Dendritic cell treated with granulocyte-macrophage colony-stimulating factor and Interleukin-4, amounts not matched to agents 40 ng/mL and 50 ng/mL, for 4 days (primary cell): ENCODE measurements at regions not wholly inside any gene's neighbourhood (a gene's known extent, or its start where the extent isn't known, plus 50 kb on each side); places are given as distances from the start of the nearest gene placed in this dataset.
"Not testable (repeated sequence)": the region's sequence is repeated elsewhere in the genome, so short reads cannot be mapped to it uniquely, and the experiment has no call there.

Experiments used
- H3K27ac Mint-ChIP-seq: one replicate; pipeline ENCODE4 v1.8.0; 2022; ENCODE audit warnings: mild to moderate bottlenecking, mixed read lengths
- H3K27me3 Mint-ChIP-seq: one replicate; pipeline ENCODE4 v1.8.0; 2022; ENCODE audit warnings: mild to moderate bottlenecking, mixed read lengths
- H3K36me3 Mint-ChIP-seq: one replicate; pipeline ENCODE4 v1.8.0; 2022; ENCODE audit warnings: low read depth, mixed read lengths
- H3K4me1 Mint-ChIP-seq: one replicate; pipeline ENCODE4 v1.8.0; 2022; ENCODE audit warnings: low read depth, mixed read lengths
- H3K4me3 Mint-ChIP-seq: one replicate; pipeline ENCODE4 v1.8.0; 2022; ENCODE audit warnings: mild to moderate bottlenecking, moderate library complexity, mixed read lengths
- H3K9me3 Mint-ChIP-seq: one replicate; pipeline ENCODE4 v1.8.0; 2022; ENCODE audit warnings: mixed read lengths
- intact Hi-C: fragments of 100-400 bp; cut with micrococcal nuclease; formaldehyde crosslinking; loops from one replicate; pipeline ENCODE4 v1.15.0; 2022

- no peak overlapping the region for H3K27ac Mint-ChIP-seq
- H3K36me3 Mint-ChIP-seq = no peaks in the 10 kb centered on the region
- intact Hi-C loops = no loop called here
- no peaks in the 10 kb centered on the region for H3K9me3 Mint-ChIP-seq
- no peak overlapping the region for H3K4me3 Mint-ChIP-seq
- no peaks in the 10 kb centered on the region for H3K4me1 Mint-ChIP-seq
- H3K27me3 Mint-ChIP-seq = no peaks in the 10 kb centered on the region
These were observed 183.5 kb upstream of the GCFC2 start for GRCh38 chr2:75894170-75894569.

DNA sequence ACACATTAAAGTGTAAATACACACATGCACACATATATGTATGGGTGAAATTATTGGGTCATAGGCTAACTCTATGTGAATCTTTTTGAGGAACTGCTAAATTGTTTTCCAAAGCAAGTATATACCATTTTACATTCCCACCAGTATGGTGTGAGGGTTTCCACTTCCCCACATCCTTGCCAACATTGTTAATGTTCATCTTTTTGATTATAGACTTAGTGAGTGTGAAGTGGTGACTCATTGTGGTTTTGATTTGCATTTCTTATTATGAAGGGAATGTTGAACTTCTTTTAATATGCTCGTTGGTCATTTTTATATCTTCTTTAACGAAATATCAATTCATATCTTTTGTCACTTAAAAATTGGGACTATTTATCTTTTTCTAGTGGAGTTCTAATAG, 181.8 kb upstream of the GCFC2 start:
- no peaks in the 10 kb centered on the region for H3K36me3 Mint-ChIP-seq

DNA sequence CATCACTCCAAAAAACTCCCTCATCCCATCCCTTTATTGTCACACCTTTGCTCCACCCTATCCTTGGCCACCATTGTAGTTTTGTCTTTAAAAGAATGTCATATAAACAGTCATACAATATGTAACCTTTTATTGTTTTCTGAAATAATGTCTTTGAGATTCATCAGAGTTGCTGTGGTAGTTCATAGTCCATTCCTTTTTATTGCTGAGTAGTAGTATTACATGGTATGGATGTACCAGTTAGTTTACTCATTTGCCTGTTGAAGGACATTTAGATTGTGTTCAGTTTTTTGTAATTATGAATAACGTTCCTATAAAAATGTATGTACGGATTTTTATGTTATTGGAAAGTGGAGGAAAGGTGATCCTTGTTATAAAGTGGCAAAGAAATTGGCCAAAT, 171.8 kb upstream of the GCFC2 start:
- no peak overlapping the region for H3K27ac Mint-ChIP-seq
- peaks cover 14% of the 10 kb centered on the region for H3K9me3 Mint-ChIP-seq
- no peaks in the 10 kb centered on the region for H3K36me3 Mint-ChIP-seq
- H3K4me1 Mint-ChIP-seq = no peaks in the 10 kb centered on the region
- H3K4me3 Mint-ChIP-seq = no peak overlapping the region
- intact Hi-C loops = no loop called here
- no peaks in the 10 kb centered on the region for H3K27me3 Mint-ChIP-seq

More for the DNA sequence above, 181.8 kb upstream of the GCFC2 start:
- no peak overlapping the region for H3K4me3 Mint-ChIP-seq
- intact Hi-C loops = no loop called here
- no peaks in the 10 kb centered on the region for H3K27me3 Mint-ChIP-seq
- no peaks in the 10 kb centered on the region for H3K4me1 Mint-ChIP-seq
- no peak overlapping the region for H3K27ac Mint-ChIP-seq
- no peaks in the 10 kb centered on the region for H3K9me3 Mint-ChIP-seq

DNA sequence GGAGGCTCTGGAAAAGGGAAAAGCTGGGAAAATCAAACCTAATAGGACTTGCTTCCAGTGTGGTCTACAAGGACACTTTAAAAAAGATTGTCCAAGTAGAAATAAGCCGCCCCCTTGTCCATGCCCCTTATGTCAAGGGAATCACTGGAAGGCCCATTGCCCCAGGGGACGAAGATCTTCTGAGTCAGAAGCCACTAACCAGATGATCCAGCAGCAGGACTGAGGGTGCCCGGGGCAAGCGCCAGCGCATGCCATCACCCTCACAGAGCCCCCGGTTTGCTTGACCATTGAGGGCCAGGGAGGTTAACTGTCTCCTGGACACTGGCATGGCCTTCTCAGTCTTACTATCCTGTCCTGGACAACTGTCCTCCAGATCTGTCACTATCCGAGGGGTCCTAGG, 164.9 kb upstream of the GCFC2 start:
- H3K27me3 Mint-ChIP-seq, H3K36me3 Mint-ChIP-seq, H3K27ac Mint-ChIP-seq, H3K4me3 Mint-ChIP-seq, H3K4me1 Mint-ChIP-seq, intact Hi-C loops: not testable (repeated sequence)
- peaks cover 23% of the 10 kb centered on the region for H3K9me3 Mint-ChIP-seq

GRCh38 chr2:75871762-75872614, 161.3 kb upstream of the GCFC2 start:
- H3K4me3 Mint-ChIP-seq, H3K4me1 Mint-ChIP-seq, H3K36me3 Mint-ChIP-seq, intact Hi-C loops, H3K9me3 Mint-ChIP-seq, H3K27ac Mint-ChIP-seq, H3K27me3 Mint-ChIP-seq: not testable (repeated sequence)

GRCh38 chr2:75870651-75871137, 160.0 kb upstream of the GCFC2 start:
- H3K4me3 Mint-ChIP-seq = no peak overlapping the region
- peaks cover 9% of the 10 kb centered on the region for H3K9me3 Mint-ChIP-seq
- no peaks in the 10 kb centered on the region for H3K27me3 Mint-ChIP-seq
- H3K36me3 Mint-ChIP-seq = no peaks in the 10 kb centered on the region
- H3K27ac Mint-ChIP-seq = no peak overlapping the region
- no peaks in the 10 kb centered on the region for H3K4me1 Mint-ChIP-seq
- intact Hi-C loops = no loop called here

- Mint-ChIP-seq H3K9me3 (peaks cover 9% of the 10 kb centered on the region), H3K4me3 (no peak overlapping the region), H3K36me3 (no peaks in the 10 kb centered on the region), H3K4me1 (no peaks in the 10 kb centered on the region), H3K27me3 (no peaks in the 10 kb centered on the region), H3K27ac (no peak overlapping the region)
- intact Hi-C loops = no loop called here
These were observed 159.4 kb upstream of the GCFC2 start for GRCh38 chr2:75870133-75870532.

DNA sequence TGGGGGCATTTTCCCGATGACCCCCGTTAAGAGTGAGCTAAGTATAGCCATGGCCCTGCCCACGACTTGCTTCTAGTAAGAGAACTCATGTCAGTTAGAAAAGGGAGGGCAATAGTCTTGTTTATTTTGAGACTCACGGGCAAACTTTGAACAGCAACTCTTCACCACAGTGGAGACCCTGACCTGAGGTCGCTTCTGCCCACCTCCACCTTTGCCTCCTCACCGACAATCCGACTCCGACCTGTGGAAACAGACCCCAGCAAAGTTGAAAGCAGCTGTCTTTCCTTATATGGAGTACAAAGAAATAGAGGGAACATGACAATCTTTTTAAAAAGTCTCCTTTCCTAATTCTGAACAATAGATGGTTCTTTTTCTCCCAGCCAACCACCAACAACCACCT, 155.0 kb upstream of the GCFC2 start:
- Mint-ChIP-seq H3K9me3 (no peaks in the 10 kb centered on the region), H3K36me3 (no peaks in the 10 kb centered on the region), H3K27ac (no peak overlapping the region), H3K27me3 (no peaks in the 10 kb centered on the region), H3K4me1 (no peaks in the 10 kb centered on the region), H3K4me3 (no peak overlapping the region)
- intact Hi-C loops = no loop called here

GRCh38 chr2:75865083-75865482, 154.4 kb upstream of the GCFC2 start:
- Mint-ChIP-seq H3K9me3 (no peaks in the 10 kb centered on the region), H3K4me3 (no peak overlapping the region), H3K4me1 (no peaks in the 10 kb centered on the region), H3K27ac (no peak overlapping the region), H3K36me3 (no peaks in the 10 kb centered on the region), H3K27me3 (no peaks in the 10 kb centered on the region)
- intact Hi-C loops = no loop called here

DNA sequence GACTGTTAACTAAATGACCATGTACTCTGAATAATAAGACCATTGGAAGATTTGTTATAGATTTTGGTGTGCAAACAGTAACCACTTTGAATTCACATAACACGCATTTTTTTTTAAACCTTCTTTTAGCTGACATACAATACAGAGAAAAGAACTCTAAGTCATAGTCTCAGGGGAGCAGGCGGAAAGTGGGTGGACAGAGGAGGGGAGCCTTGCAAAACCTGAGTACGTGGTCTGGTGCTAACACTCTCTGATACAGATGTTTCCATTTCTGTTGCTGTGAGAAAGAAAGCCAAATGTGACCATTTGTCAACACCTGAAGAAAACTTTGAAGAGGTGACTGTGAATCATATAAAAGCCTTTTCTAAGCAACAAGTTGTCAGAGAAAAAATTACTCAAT, 151.8 kb upstream of the GCFC2 start:
- Mint-ChIP-seq H3K36me3 (no peaks in the 10 kb centered on the region), H3K27me3 (no peaks in the 10 kb centered on the region), H3K9me3 (no peaks in the 10 kb centered on the region), H3K27ac (no peak overlapping the region), H3K4me1 (no peaks in the 10 kb centered on the region), H3K4me3 (no peak overlapping the region)
- intact Hi-C loops = no loop called here

GRCh38 chr2:75853436-75853835, 142.7 kb upstream of the GCFC2 start:
- H3K36me3 Mint-ChIP-seq = no peaks in the 10 kb centered on the region
- no peaks in the 10 kb centered on the region for H3K27me3 Mint-ChIP-seq
- intact Hi-C loops = no loop called here
- H3K4me1 Mint-ChIP-seq = no peaks in the 10 kb centered on the region
- H3K4me3 Mint-ChIP-seq = no peak overlapping the region
- peaks cover 28% of the 10 kb centered on the region for H3K9me3 Mint-ChIP-seq
- H3K27ac Mint-ChIP-seq = no peak overlapping the region

DNA sequence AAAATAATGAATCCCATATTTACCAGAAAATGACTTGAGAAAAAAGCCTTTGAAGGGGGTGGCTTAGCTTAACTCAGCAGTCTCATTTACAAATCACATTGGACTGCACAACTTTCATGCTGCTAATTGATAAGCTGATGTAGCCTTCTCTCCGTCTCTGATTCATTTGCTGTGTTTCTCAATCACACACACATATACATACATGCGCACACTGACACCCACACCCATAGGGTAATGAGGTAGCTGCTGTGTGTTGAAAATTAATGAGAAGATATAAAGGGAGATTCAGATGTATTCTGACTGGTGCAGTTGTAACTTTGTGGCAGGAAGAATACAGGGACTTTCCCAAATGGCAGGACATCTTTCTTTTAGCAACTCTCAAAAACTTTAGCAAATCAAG, 141.9 kb upstream of the GCFC2 start:
- H3K36me3 Mint-ChIP-seq = no peaks in the 10 kb centered on the region
- H3K27me3 Mint-ChIP-seq = no peaks in the 10 kb centered on the region
- intact Hi-C loops = no loop called here
- no peak overlapping the region for H3K27ac Mint-ChIP-seq
- H3K4me3 Mint-ChIP-seq = no peak overlapping the region
- H3K9me3 Mint-ChIP-seq = peaks cover 28% of the 10 kb centered on the region
- no peaks in the 10 kb centered on the region for H3K4me1 Mint-ChIP-seq

DNA sequence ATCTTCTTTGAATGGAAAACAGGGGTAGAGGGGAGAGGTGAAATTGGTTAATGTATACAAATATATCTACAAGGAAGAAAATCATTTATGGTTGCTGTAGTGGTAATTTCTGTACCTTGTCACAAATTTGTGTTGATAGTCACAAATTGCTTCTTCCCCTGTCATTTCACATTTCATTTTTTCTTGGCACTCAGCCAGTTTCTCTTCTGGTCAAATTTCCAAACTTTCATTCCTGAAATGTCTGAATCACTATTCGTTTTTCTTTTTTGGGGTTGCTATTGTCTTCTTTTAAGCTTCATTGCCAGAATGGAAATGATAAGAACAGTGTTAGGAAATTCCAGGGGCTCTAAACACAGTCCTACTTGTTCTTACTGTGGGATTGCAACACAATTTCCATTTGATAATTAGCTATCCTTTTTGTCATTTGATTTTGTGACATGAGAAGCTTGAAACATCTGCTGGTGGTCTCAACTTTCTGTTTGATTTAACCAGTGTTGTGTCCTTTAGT, 136.0 kb upstream of the GCFC2 start:
- intact Hi-C loops = no loop called here
- Mint-ChIP-seq H3K27ac (no peak overlapping the region), H3K27me3 (no peaks in the 10 kb centered on the region)

GRCh38 chr2:75844651-75845050, 133.9 kb upstream of the GCFC2 start:
- no peak overlapping the region for H3K27ac Mint-ChIP-seq
- no peaks in the 10 kb centered on the region for H3K36me3 Mint-ChIP-seq
- no peak overlapping the region for H3K4me3 Mint-ChIP-seq
- H3K9me3 Mint-ChIP-seq = no peaks in the 10 kb centered on the region
- intact Hi-C loops = no loop called here
- no peaks in the 10 kb centered on the region for H3K27me3 Mint-ChIP-seq
- H3K4me1 Mint-ChIP-seq = no peaks in the 10 kb centered on the region

More for the DNA sequence above, 136.0 kb upstream of the GCFC2 start:
- no peaks in the 10 kb centered on the region for H3K9me3 Mint-ChIP-seq
- H3K4me3 Mint-ChIP-seq = no peak overlapping the region
- H3K4me1 Mint-ChIP-seq = no peaks in the 10 kb centered on the region
- H3K36me3 Mint-ChIP-seq = no peaks in the 10 kb centered on the region

DNA sequence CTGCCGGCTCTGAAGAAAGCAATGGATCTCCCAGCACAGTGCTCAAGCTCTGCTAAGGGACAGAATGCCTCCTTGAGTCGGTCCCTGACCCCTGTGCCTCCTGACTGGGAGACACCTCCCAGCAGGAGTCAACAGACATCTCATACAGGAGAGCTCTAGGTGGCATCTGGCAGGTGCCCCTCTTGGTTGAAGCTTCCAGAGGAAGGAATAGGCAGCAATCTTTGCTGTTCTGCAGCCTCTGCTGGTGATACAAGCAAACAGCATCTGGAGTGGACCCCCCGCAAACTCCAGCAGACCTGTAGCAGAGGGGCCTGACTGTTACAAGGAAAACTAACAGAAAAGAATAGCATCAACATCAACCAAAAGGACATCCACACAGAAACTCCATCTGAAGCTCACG, 123.9 kb upstream of the GCFC2 start:
- H3K36me3 Mint-ChIP-seq, H3K4me1 Mint-ChIP-seq, H3K27ac Mint-ChIP-seq, intact Hi-C loops, H3K27me3 Mint-ChIP-seq, H3K9me3 Mint-ChIP-seq, H3K4me3 Mint-ChIP-seq: not testable (repeated sequence)
